Vagina (tissue), 2 donors: ENCODE measurements at regions not wholly inside any gene's neighbourhood (a gene's known extent, or its start where the extent isn't known, plus 50 kb on each side); places are given as distances from the start of the nearest gene placed in this dataset.

Experiments
- POLR2AphosphoS5 ChIP-seq, 2 donors: sonication (generic); formaldehyde crosslinking; IDR thresholded peaks; one replicate each; pipeline ENCODE4 v1.9.0; 2017; ENCODE audit warnings: antibody characterized with exemption in 2 of 2, mild to moderate bottlenecking in 2 of 2, low read depth in 1 of 2; ENCODE audit not compliant: insufficient read depth in 1 of 2
- TF ChIP-seq, protein P1 (sequence below), 3 experiments: fragments of 450-650 bp in 2 of 3; fragments of 200-600 bp in 1 of 3; sonication (generic) in 1 of 3; IDR thresholded peaks; one replicate each; pipeline ENCODE4 v1.5.1; 2017 to 2019; ENCODE audit warnings: antibody characterized with exemption in 3 of 3, mild to moderate bottlenecking in 2 of 3, moderate library complexity in 2 of 3

DNA sequence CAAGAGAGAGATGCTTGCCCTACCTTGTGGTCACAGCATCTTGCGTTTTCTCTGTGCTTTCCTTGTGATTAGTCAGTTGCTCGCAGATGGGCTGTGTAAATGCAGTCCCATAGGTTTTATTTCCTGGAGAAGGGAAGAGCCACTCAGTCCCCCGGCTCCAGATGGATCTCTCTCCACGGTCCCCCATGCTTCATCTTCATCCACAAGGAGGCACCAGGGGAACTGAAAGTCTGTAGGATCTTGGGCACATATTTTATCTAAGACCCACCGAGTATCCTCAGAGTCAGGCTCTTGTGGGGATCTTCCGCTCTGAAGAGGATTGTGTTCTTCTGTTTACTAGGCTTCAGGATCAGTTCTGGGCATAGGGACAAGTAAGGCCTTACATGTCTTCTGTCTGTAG, 66.8 kb upstream of the E2F8 start:
- TF ChIP-seq, protein P1, sequence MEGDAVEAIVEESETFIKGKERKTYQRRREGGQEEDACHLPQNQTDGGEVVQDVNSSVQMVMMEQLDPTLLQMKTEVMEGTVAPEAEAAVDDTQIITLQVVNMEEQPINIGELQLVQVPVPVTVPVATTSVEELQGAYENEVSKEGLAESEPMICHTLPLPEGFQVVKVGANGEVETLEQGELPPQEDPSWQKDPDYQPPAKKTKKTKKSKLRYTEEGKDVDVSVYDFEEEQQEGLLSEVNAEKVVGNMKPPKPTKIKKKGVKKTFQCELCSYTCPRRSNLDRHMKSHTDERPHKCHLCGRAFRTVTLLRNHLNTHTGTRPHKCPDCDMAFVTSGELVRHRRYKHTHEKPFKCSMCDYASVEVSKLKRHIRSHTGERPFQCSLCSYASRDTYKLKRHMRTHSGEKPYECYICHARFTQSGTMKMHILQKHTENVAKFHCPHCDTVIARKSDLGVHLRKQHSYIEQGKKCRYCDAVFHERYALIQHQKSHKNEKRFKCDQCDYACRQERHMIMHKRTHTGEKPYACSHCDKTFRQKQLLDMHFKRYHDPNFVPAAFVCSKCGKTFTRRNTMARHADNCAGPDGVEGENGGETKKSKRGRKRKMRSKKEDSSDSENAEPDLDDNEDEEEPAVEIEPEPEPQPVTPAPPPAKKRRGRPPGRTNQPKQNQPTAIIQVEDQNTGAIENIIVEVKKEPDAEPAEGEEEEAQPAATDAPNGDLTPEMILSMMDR (IDR thresholded peaks at IDR 0.05): no peak
- TF ChIP-seq POLR2AphosphoS5 (IDR thresholded peaks at IDR 0.05; ENCODE audit: insufficient read depth in 1 of 2, low read depth in 1 of 2): no peak
